Hepatocyte (in vitro differentiated cells): ENCODE measurements at regions not wholly inside any gene's neighbourhood (a gene's known extent, or its start where the extent isn't known, plus 50 kb on each side); places are given as distances from the start of the nearest gene placed in this dataset.

Experiments
- CTCF ChIP-seq: fragments of 200-600 bp; sonication (generic); IDR thresholded peaks from 2 replicates; pipeline ENCODE4 v1.5.1; 2016; ENCODE audit warnings: antibody characterized with exemption, mild to moderate bottlenecking; ENCODE audit not compliant: poor library complexity
- EZH2 ChIP-seq: fragments of 200-600 bp; sonication (generic); IDR thresholded peaks from 2 replicates; pipeline ENCODE4 v1.6.1; 2016; ENCODE audit warnings: antibody characterized with exemption, mild to moderate bottlenecking, borderline replicate concordance

DNA sequence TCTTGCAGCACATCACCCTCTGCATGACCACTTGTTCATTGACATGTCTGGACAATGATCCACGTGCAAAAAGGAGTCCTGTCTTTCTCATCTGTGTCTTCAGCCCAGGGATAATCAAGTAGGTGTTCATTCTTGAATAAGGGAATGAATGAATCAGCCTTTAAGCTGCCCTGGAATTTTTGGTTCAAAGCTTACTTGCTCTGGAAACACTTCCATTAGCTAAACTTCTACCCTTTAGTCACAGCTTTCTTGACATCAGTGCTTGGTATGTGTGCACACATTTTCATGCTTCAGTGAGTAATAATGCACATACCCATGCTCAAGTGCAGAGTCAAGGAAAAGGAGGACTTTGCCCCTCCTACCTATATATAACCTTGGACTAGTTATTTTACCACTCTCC is 103.0 kb upstream of the CDH13 start:
- TF ChIP-seq CTCF: no peak
- no peak for TF ChIP-seq EZH2
